Loucy (cell line): ENCODE measurements at regions not wholly inside any gene's neighbourhood (a gene's known extent, or its start where the extent isn't known, plus 50 kb on each side); places are given as distances from the start of the nearest gene placed in this dataset.

ENCODE experiments used
- EZH2phosphoT487 ChIP-seq: fragments of 200-600 bp; IDR thresholded peaks from 2 replicates; pipeline ENCODE4 v1.6.1; 2018; ENCODE audit warnings: antibody characterized with exemption, mild to moderate bottlenecking, moderate library complexity, borderline replicate concordance
- TF ChIP-seq, protein P1 (sequence below): fragments of 200-600 bp; sonication (generic); conservative IDR thresholded peaks from 2 replicates; pipeline ENCODE4 v1.5.1; 2014; ENCODE audit warnings: mild to moderate bottlenecking, antibody characterized with exemption, low read length

DNA sequence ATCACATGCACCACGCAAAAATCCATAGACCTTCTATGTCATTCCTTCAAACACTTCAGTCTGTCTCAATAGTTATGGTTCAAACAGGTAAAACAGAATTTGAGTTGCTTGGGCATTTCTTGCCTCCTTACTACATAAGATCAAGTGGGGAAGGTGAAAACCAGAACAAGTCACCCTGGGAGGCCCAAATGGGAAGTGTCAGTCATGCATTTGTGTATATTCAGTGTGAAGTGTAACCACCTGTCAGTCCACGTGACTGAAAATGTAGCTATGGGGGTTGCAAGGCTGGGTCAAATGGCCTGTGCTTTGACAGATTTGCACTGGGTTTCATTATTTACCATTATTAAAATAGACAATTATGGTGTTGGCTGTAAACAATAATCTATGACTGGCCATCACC lies 176.6 kb upstream of the VIPR2 start:
- TF ChIP-seq, protein P1, sequence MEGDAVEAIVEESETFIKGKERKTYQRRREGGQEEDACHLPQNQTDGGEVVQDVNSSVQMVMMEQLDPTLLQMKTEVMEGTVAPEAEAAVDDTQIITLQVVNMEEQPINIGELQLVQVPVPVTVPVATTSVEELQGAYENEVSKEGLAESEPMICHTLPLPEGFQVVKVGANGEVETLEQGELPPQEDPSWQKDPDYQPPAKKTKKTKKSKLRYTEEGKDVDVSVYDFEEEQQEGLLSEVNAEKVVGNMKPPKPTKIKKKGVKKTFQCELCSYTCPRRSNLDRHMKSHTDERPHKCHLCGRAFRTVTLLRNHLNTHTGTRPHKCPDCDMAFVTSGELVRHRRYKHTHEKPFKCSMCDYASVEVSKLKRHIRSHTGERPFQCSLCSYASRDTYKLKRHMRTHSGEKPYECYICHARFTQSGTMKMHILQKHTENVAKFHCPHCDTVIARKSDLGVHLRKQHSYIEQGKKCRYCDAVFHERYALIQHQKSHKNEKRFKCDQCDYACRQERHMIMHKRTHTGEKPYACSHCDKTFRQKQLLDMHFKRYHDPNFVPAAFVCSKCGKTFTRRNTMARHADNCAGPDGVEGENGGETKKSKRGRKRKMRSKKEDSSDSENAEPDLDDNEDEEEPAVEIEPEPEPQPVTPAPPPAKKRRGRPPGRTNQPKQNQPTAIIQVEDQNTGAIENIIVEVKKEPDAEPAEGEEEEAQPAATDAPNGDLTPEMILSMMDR = no peak
- TF ChIP-seq EZH2phosphoT487 = no peak
